Central memory CD4-positive, alpha-beta T cell (primary cell): ENCODE measurements at regions not wholly inside any gene's neighbourhood (a gene's known extent, or its start where the extent isn't known, plus 50 kb on each side); places are given as distances from the start of the nearest gene placed in this dataset.

Experiments
- DNase-seq: peaks from one replicate; pipeline ENCODE4 v3.0.0; 2022

- no peak for DNase-seq
Observed at GRCh38 chr2:236499691-236500578, 69.7 kb upstream of the ACKR3 start.

GRCh38 chr2:236501026-236501425 lies 68.6 kb upstream of the ACKR3 start:
- no peak for DNase-seq

GRCh38 chr2:236501531-236501930 lies 68.1 kb upstream of the ACKR3 start:
- DNase-seq = no peak

GRCh38 chr2:236503100-236503499 lies 66.5 kb upstream of the ACKR3 start:
- no peak for DNase-seq

- DNase-seq = no peak
Observed at GRCh38 chr2:236503583-236503982, 66.0 kb upstream of the ACKR3 start.

GRCh38 chr2:236505041-236505440 lies 64.6 kb upstream of the ACKR3 start:
- no peak for DNase-seq

- no peak for DNase-seq
Observed at GRCh38 chr2:236505648-236506047, 64.0 kb upstream of the ACKR3 start.

- DNase-seq = peak; percentile 37
Observed at GRCh38 chr2:236507393-236508085, 62.1 kb upstream of the ACKR3 start.

GRCh38 chr2:236508466-236508865 lies 61.2 kb upstream of the ACKR3 start:
- DNase-seq = no peak

GRCh38 chr2:236510034-236510433 lies 59.6 kb upstream of the ACKR3 start:
- no peak for DNase-seq

- DNase-seq = no peak
Observed at GRCh38 chr2:236511266-236511665, 58.4 kb upstream of the ACKR3 start.

GRCh38 chr2:236512267-236512666 lies 57.4 kb upstream of the ACKR3 start:
- DNase-seq = no peak

- DNase-seq = peak; percentile 64
Observed at GRCh38 chr2:236512902-236513435, 56.7 kb upstream of the ACKR3 start.

- DNase-seq = no peak
Observed at GRCh38 chr2:236513956-236514355, 55.7 kb upstream of the ACKR3 start.

GRCh38 chr2:236516708-236517107 lies 52.9 kb upstream of the ACKR3 start:
- DNase-seq = no peak

- no peak for DNase-seq
Observed at GRCh38 chr2:236517251-236518031, 52.2 kb upstream of the ACKR3 start.
